ENCODE measurements at regions not wholly inside any gene's neighbourhood (a gene's known extent, or its start where the extent isn't known, plus 50 kb on each side); places are given as distances from the start of the nearest gene placed in this dataset.

- no peak for DNase-seq
- H3K9me3 ChIP-seq = no peaks in the 10 kb centered on the region
- H3K36me3 ChIP-seq = no peaks in the 10 kb centered on the region
- no peak for TF ChIP-seq CTCF (IDR thresholded peaks at IDR 0.05)
- TF ChIP-seq POLR2AphosphoS5 (IDR thresholded peaks at IDR 0.05) = no peak
- TF ChIP-seq EP300 (IDR thresholded peaks at IDR 0.05) = no peak
- TF ChIP-seq POLR2A (IDR thresholded peaks at IDR 0.05) = no peak
- no peaks in the 10 kb centered on the region for H3K27me3 ChIP-seq
- no peak overlapping the region for H3K4me3 ChIP-seq
- 86 to 87% methylated on average over 4 of the region's 4 CpGs for WGBS, 2 donors
- intact Hi-C loops (cut with DNase I) = no loop called here
- no peaks in the 10 kb centered on the region for H3K4me1 ChIP-seq
- H3K27ac ChIP-seq = no peak overlapping the region
Measured at GRCh38 chr11:110027627-110028371, 65.4 kb upstream of the ZC3H12C start.

- no peak for TF ChIP-seq POLR2AphosphoS5 (IDR thresholded peaks at IDR 0.05)
- no peak for TF ChIP-seq EP300 (IDR thresholded peaks at IDR 0.05)
- TF ChIP-seq POLR2A (IDR thresholded peaks at IDR 0.05) = no peak
- TF ChIP-seq CTCF (IDR thresholded peaks at IDR 0.05) = no peak
- Histone ChIP-seq H3K27me3 (no peaks in the 10 kb centered on the region), H3K36me3 (no peaks in the 10 kb centered on the region), H3K27ac (no peak overlapping the region), H3K9me3 (no peaks in the 10 kb centered on the region), H3K4me3 (no peak overlapping the region), H3K4me1 (no peaks in the 10 kb centered on the region)
- DNase-seq = no peak
- WGBS, 2 donors = 88 to 91% methylated on average over 2 of the region's 2 CpGs
- intact Hi-C loops (cut with DNase I) = no loop called here
Measured at GRCh38 chr11:110028921-110029320, 64.3 kb upstream of the ZC3H12C start.

- Histone ChIP-seq H3K27me3 (no peaks in the 10 kb centered on the region), H3K9me3 (no peaks in the 10 kb centered on the region), H3K4me1 (no peaks in the 10 kb centered on the region), H3K36me3 (no peaks in the 10 kb centered on the region), H3K27ac (no peak overlapping the region), H3K4me3 (no peak overlapping the region)
- TF ChIP-seq POLR2A (IDR thresholded peaks at IDR 0.05) (no peak), POLR2AphosphoS5 (IDR thresholded peaks at IDR 0.05) (no peak), CTCF (IDR thresholded peaks at IDR 0.05) (no peak), EP300 (IDR thresholded peaks at IDR 0.05) (no peak)
- DNase-seq = no peak
- intact Hi-C loops (cut with DNase I) = no loop called here
- WGBS, 2 donors = 81 to 94% methylated on average over 6 of the region's 6 CpGs
Measured at GRCh38 chr11:110029714-110030113, 63.5 kb upstream of the ZC3H12C start.

- no peaks in the 10 kb centered on the region for H3K36me3 ChIP-seq
- no peak overlapping the region for H3K27ac ChIP-seq
- 88 to 90% methylated on average over 2 of the region's 2 CpGs for WGBS, 2 donors
- H3K4me1 ChIP-seq = no peaks in the 10 kb centered on the region
- no peaks in the 10 kb centered on the region for H3K9me3 ChIP-seq
- no peak for DNase-seq
- H3K4me3 ChIP-seq = no peak overlapping the region
- H3K27me3 ChIP-seq = no peaks in the 10 kb centered on the region
- intact Hi-C loops (cut with DNase I) = no loop called here
- TF ChIP-seq POLR2A (IDR thresholded peaks at IDR 0.05) (no peak), EP300 (IDR thresholded peaks at IDR 0.05) (no peak), CTCF (IDR thresholded peaks at IDR 0.05) (no peak), POLR2AphosphoS5 (IDR thresholded peaks at IDR 0.05) (no peak)
Measured at GRCh38 chr11:110031171-110031570, 62.0 kb upstream of the ZC3H12C start.

GRCh38 chr11:110032259-110032658, 60.9 kb upstream of the ZC3H12C start:
- no peak for TF ChIP-seq EP300 (IDR thresholded peaks at IDR 0.05)
- no peak for TF ChIP-seq CTCF (IDR thresholded peaks at IDR 0.05)
- TF ChIP-seq POLR2A (IDR thresholded peaks at IDR 0.05) = no peak
- no peak for TF ChIP-seq POLR2AphosphoS5 (IDR thresholded peaks at IDR 0.05)
- intact Hi-C loops (cut with DNase I) = no loop called here
- no peak for DNase-seq
- Histone ChIP-seq H3K4me3 (no peak overlapping the region), H3K27me3 (no peaks in the 10 kb centered on the region), H3K4me1 (no peaks in the 10 kb centered on the region), H3K36me3 (no peaks in the 10 kb centered on the region), H3K9me3 (no peaks in the 10 kb centered on the region), H3K27ac (no peak overlapping the region)
- WGBS, 2 donors = 74 to 81% methylated on average over 5 of the region's 5 CpGs
